ENCODE measurements at regions not wholly inside any gene's neighbourhood (a gene's known extent, or its start where the extent isn't known, plus 50 kb on each side); places are given as distances from the start of the nearest gene placed in this dataset.

- 63% methylated on average over 5 of the region's 7 CpGs for WGBS (ENCODE audit: insufficient coverage)
- no peak overlapping the region for H3K27ac ChIP-seq (ENCODE audit: low read depth, low read length)
These were observed 66.8 kb upstream of the VRK1 start for GRCh38 chr14:96730386-96730785.

GRCh38 chr14:96734076-96734622 is 63.0 kb upstream of the VRK1 start:
- H3K4me1 ChIP-seq (ENCODE audit: control insufficient read depth, insufficient read depth, low read length): peaks cover 4% of the 10 kb centered on the region
- no peak for DNase-seq (ENCODE audit: low read depth in 4 of 6, low spot score in 6 of 6)
- H3K27ac ChIP-seq (ENCODE audit: low read depth, low read length): no peak overlapping the region
- H3K36me3 ChIP-seq (ENCODE audit: control insufficient read depth, insufficient read depth, low read length): no peaks in the 10 kb centered on the region
- H3K9me3 ChIP-seq (ENCODE audit: control insufficient read depth, insufficient read depth, low read length): no peaks in the 10 kb centered on the region
- H3K27me3 ChIP-seq (ENCODE audit: control insufficient read depth, insufficient read depth, low read length): peaks cover 8% of the 10 kb centered on the region
- WGBS (ENCODE audit: insufficient coverage): no CpG with 5 or more reads among the region's 7 CpGs
- no peak overlapping the region for H3K4me3 ChIP-seq (ENCODE audit: low read depth, low read length)

More at GRCh38 chr14:96730386-96730785, 66.8 kb upstream of the VRK1 start:
- Histone ChIP-seq H3K9me3 (ENCODE audit: control insufficient read depth, insufficient read depth, low read length) (no peaks in the 10 kb centered on the region), H3K4me3 (ENCODE audit: low read depth, low read length) (no peak overlapping the region), H3K4me1 (ENCODE audit: control insufficient read depth, insufficient read depth, low read length) (no peaks in the 10 kb centered on the region), H3K27me3 (ENCODE audit: control insufficient read depth, insufficient read depth, low read length) (peaks cover 3% of the 10 kb centered on the region), H3K36me3 (ENCODE audit: control insufficient read depth, insufficient read depth, low read length) (no peaks in the 10 kb centered on the region)
- no peak for DNase-seq (ENCODE audit: low read depth in 4 of 6, low spot score in 6 of 6)

GRCh38 chr14:96735526-96735925 is 61.7 kb upstream of the VRK1 start:
- Histone ChIP-seq H3K27me3 (ENCODE audit: control insufficient read depth, insufficient read depth, low read length) (peaks cover 6% of the 10 kb centered on the region), H3K36me3 (ENCODE audit: control insufficient read depth, insufficient read depth, low read length) (no peaks in the 10 kb centered on the region), H3K4me3 (ENCODE audit: low read depth, low read length) (no peak overlapping the region), H3K27ac (ENCODE audit: low read depth, low read length) (no peak overlapping the region), H3K9me3 (ENCODE audit: control insufficient read depth, insufficient read depth, low read length) (no peaks in the 10 kb centered on the region), H3K4me1 (ENCODE audit: control insufficient read depth, insufficient read depth, low read length) (peaks cover 10% of the 10 kb centered on the region)
- DNase-seq (ENCODE audit: low read depth in 4 of 6, low spot score in 6 of 6): peak in 2 of 6 donors; percentile 76 to 78
- WGBS (ENCODE audit: insufficient coverage): no CpG with 5 or more reads among the region's 5 CpGs

- peak in 1 of 6 donors; percentile 62 for DNase-seq (ENCODE audit: low read depth in 4 of 6, low spot score in 6 of 6)
- H3K4me1 ChIP-seq (ENCODE audit: control insufficient read depth, insufficient read depth, low read length): peaks cover 15% of the 10 kb centered on the region
- H3K4me3 ChIP-seq (ENCODE audit: low read depth, low read length): no peak overlapping the region
- H3K36me3 ChIP-seq (ENCODE audit: control insufficient read depth, insufficient read depth, low read length): no peaks in the 10 kb centered on the region
- H3K27ac ChIP-seq (ENCODE audit: low read depth, low read length): no peak overlapping the region
- H3K9me3 ChIP-seq (ENCODE audit: control insufficient read depth, insufficient read depth, low read length): no peaks in the 10 kb centered on the region
- WGBS (ENCODE audit: insufficient coverage): 50% methylated on average over 7 of the region's 12 CpGs
- H3K27me3 ChIP-seq (ENCODE audit: control insufficient read depth, insufficient read depth, low read length): peaks cover 6% of the 10 kb centered on the region
These were observed 60.7 kb upstream of the VRK1 start for GRCh38 chr14:96736439-96736838.

- Histone ChIP-seq H3K4me3 (ENCODE audit: low read depth, low read length) (no peak overlapping the region), H3K27ac (ENCODE audit: low read depth, low read length) (no peak overlapping the region), H3K36me3 (ENCODE audit: control insufficient read depth, insufficient read depth, low read length) (no peaks in the 10 kb centered on the region), H3K9me3 (ENCODE audit: control insufficient read depth, insufficient read depth, low read length) (no peaks in the 10 kb centered on the region), H3K4me1 (ENCODE audit: control insufficient read depth, insufficient read depth, low read length) (peaks cover 19% of the 10 kb centered on the region), H3K27me3 (ENCODE audit: control insufficient read depth, insufficient read depth, low read length) (peaks cover 6% of the 10 kb centered on the region)
- WGBS (ENCODE audit: insufficient coverage): no CpG with 5 or more reads among the region's 7 CpGs
- peak in 1 of 6 donors; percentile 55 for DNase-seq (ENCODE audit: low read depth in 4 of 6, low spot score in 6 of 6)
These were observed 59.3 kb upstream of the VRK1 start for GRCh38 chr14:96737881-96738280.

GRCh38 chr14:96739200-96739910 is 57.8 kb upstream of the VRK1 start:
- Histone ChIP-seq H3K9me3 (ENCODE audit: control insufficient read depth, insufficient read depth, low read length) (no peaks in the 10 kb centered on the region), H3K4me3 (ENCODE audit: low read depth, low read length) (no peak overlapping the region), H3K27ac (ENCODE audit: low read depth, low read length) (no peak overlapping the region), H3K27me3 (ENCODE audit: control insufficient read depth, insufficient read depth, low read length) (peaks cover 6% of the 10 kb centered on the region), H3K4me1 (ENCODE audit: control insufficient read depth, insufficient read depth, low read length) (peaks cover 19% of the 10 kb centered on the region), H3K36me3 (ENCODE audit: control insufficient read depth, insufficient read depth, low read length) (no peaks in the 10 kb centered on the region)
- peak in 2 of 6 donors; percentile 50 to 53 for DNase-seq (ENCODE audit: low read depth in 4 of 6, low spot score in 6 of 6)
- 21% methylated on average over 13 of the region's 14 CpGs for WGBS (ENCODE audit: insufficient coverage)

- WGBS (ENCODE audit: insufficient coverage): 2% methylated on average over 59 of the region's 62 CpGs
- Histone ChIP-seq H3K9me3 (ENCODE audit: control insufficient read depth, insufficient read depth, low read length) (no peaks in the 10 kb centered on the region), H3K4me1 (ENCODE audit: control insufficient read depth, insufficient read depth, low read length) (peaks cover 15% of the 10 kb centered on the region), H3K27me3 (ENCODE audit: control insufficient read depth, insufficient read depth, low read length) (peaks cover 2% of the 10 kb centered on the region), H3K4me3 (ENCODE audit: low read depth, low read length) (peak overlapping the region; percentile 39), H3K36me3 (ENCODE audit: control insufficient read depth, insufficient read depth, low read length) (no peaks in the 10 kb centered on the region), H3K27ac (ENCODE audit: low read depth, low read length) (no peak overlapping the region)
- peak in 3 of 6 donors; percentile 42 to 89 (median 88) for DNase-seq (ENCODE audit: low read depth in 4 of 6, low spot score in 6 of 6)
These were observed 55.8 kb upstream of the VRK1 start for GRCh38 chr14:96741151-96741977.

GRCh38 chr14:96744262-96744661 is 52.9 kb upstream of the VRK1 start:
- Histone ChIP-seq H3K4me1 (ENCODE audit: control insufficient read depth, insufficient read depth, low read length) (peaks cover 14% of the 10 kb centered on the region), H3K4me3 (ENCODE audit: low read depth, low read length) (no peak overlapping the region), H3K27me3 (ENCODE audit: control insufficient read depth, insufficient read depth, low read length) (no peaks in the 10 kb centered on the region), H3K36me3 (ENCODE audit: control insufficient read depth, insufficient read depth, low read length) (no peaks in the 10 kb centered on the region), H3K27ac (ENCODE audit: low read depth, low read length) (no peak overlapping the region), H3K9me3 (ENCODE audit: control insufficient read depth, insufficient read depth, low read length) (no peaks in the 10 kb centered on the region)
- no peak for DNase-seq (ENCODE audit: low read depth in 4 of 6, low spot score in 6 of 6)
- 83% methylated on average over 7 of the region's 7 CpGs for WGBS (ENCODE audit: insufficient coverage)

GRCh38 chr14:96745500-96746051 is 51.6 kb upstream of the VRK1 start:
- 79% methylated on average over 2 of the region's 4 CpGs for WGBS (ENCODE audit: insufficient coverage)
- no peaks in the 10 kb centered on the region for H3K36me3 ChIP-seq (ENCODE audit: control insufficient read depth, insufficient read depth, low read length)
- no peak overlapping the region for H3K4me3 ChIP-seq (ENCODE audit: low read depth, low read length)
- H3K9me3 ChIP-seq (ENCODE audit: control insufficient read depth, insufficient read depth, low read length): no peaks in the 10 kb centered on the region
- no peaks in the 10 kb centered on the region for H3K27me3 ChIP-seq (ENCODE audit: control insufficient read depth, insufficient read depth, low read length)
- H3K4me1 ChIP-seq (ENCODE audit: control insufficient read depth, insufficient read depth, low read length): peaks cover 9% of the 10 kb centered on the region
- DNase-seq (ENCODE audit: low read depth in 4 of 6, low spot score in 6 of 6): no peak
- H3K27ac ChIP-seq (ENCODE audit: low read depth, low read length): no peak overlapping the region

Data from spinal cord (tissue), 9 donors.